HG03159 (cell line): ENCODE measurements at regions not wholly inside any gene's neighbourhood (a gene's known extent, or its start where the extent isn't known, plus 50 kb on each side); places are given as distances from the start of the nearest gene placed in this dataset.
"Not testable (repeated sequence)": the region's sequence is repeated elsewhere in the genome, so short reads cannot be mapped to it uniquely, and the experiment has no call there.

Experiments
- ATAC-seq: cut with Tn5 transposase; IDR thresholded peaks from one replicate; pipeline ENCODE4 v1.9.1; 2021; ENCODE audit warnings: mild to moderate bottlenecking, moderate library complexity; ENCODE audit not compliant: unreplicated experiment

DNA sequence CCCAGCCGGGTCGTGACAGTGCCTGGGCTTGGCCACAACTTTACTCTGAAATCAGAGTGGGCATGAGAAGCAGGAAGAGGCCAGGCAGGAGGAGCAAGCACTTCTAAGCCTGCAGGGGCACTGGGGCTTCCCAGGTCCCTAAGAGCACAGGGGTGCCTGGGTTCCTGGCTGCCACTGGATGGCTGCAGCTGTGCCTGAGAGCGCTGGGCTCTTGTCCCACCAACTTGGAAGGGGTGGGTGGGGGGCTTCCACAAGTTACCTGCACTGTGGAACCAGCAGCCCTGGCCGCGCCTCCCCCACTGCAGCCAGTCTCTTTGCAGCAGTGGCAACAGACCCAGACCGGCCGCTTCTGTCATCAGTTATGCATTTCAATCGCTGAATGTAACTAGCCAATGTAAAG is 434.7 kb upstream of the GRM3 start:
- no peak for ATAC-seq

DNA sequence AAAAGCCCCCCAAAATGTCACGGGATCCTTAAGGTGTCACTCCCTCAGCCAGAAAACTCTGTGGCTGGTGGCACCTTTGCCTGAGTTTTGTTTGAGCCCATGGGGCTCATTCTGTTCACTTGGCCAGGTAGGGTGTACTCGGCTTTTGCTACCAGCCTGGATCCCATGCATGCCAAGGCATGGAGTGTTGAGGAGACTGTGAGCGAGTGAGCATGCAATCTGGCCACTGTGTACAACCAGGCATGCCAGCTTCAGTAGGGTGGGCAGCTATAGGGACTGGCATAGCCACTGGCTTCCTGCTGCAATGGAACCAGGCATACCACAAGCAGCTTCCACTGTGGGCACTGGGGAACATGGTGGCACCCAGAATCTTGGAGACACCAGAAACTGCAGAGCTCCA is 436.0 kb upstream of the GRM3 start:
- no peak for ATAC-seq

GRCh38 chr7:86202833-86203232 is 440.9 kb upstream of the GRM3 start:
- no peak for ATAC-seq

DNA sequence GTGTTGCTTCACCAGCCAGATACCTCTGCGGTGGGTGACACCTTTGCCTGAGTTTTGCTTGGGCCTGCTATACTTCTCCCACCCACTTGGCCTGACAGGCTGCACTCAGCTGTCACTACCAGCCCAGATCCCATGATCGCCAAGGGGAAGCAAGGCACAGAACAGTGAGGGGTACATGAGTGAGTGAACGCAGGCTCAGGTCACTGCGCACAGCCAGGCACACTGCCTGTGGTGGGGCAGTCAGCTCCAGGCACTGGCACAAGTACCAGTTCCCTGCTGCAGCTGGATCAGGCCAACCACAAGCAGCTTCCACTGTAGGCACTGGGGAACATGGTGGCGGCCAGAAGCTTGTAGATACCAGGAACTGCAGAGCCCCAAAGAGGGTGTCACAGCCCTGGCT is 441.9 kb upstream of the GRM3 start:
- no peak for ATAC-seq

DNA sequence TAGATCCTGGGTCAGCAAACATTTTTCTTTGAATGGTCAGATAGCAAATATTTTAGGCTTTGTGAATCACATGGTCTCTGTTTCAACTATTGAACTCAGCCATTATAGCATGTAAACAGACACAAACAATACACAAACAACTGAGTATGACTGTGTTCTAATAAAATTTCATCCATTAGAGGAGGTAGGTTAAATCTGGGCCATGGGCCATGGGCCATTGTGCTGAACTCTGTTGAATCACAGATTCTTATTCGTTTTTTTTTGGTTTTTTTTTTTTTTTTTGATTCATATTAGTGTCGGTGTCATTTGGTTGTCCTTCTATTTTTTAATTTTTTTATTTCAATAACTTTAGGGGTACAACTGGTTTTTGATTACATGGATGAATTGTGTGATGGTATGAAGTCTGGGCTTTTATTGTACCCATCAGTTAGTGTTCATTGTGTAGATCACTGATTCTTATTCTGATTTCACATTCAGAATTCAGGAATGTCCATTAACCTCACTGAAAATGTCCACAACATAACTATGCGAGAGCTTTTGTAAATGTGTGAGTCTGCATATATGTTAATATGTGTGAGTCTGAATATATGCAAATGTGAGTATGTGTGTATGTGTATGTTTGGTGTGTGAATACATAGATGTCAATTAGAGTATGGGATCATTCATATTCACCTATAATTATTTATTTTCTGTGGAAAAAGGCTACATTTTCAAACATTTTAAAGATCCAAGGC is 443.7 kb upstream of the GRM3 start:
- ATAC-seq = no peak

GRCh38 chr7:86190351-86190750 is 453.4 kb upstream of the GRM3 start:
- ATAC-seq = no peak

GRCh38 chr7:86181474-86181873 is 462.2 kb upstream of the GRM3 start:
- no peak for ATAC-seq

DNA sequence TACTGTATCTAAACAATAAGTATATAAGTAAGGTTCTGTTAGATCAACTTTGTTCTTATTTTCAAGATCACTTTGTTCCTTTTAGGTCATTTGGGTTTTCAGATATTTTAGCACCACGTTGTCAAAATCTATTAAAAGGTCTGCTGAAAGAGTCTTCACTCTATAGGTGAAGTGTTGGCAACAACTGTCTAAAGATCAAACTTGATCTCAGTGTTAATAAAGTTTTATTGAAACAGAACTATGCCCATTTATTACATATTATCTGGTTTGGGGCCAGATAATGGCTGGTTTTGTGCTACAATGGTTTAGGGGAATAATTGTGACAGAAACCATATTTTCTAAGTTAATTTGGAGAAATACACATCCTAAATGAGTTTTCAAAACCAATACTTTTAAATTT is 478.9 kb upstream of the GRM3 start:
- ATAC-seq = no peak

DNA sequence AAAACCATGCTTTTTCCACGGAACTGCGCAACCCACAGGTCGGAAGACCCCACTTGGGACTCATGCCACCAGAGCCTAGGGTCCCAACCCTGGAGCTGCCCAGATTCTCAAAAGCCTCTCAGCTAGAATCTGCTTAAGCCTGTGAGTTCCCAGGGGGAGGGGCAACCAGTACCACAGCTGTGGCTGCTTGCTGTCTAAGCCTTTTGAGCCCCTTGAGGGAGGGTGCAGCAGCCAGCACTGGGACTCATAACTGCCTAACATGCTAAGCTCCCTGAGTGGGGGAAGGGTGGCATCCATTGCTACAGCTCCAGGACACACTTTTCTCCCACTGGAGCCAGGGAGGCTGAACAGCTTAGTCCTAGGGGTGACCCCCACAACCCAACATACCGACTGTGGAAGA is 485.6 kb upstream of the GRM3 start:
- no peak for ATAC-seq

DNA sequence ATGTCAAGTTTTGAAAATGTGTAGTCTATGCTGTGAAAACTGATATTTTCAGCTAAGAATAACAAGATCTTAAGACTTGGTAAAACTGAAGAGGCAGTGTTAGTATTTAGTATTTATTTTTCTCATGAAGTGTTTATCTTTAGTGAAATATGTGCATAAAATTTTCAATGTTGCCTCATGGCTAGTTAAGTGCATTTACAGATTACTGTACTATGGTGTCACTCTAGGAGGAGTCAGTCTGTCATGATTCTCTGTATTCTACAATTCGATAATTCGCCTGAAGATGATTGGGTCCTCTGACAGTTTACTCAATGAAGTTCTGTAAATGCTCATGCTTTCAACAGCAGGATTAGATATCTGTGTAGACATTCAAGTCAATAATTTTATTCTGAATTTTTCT is 488.1 kb upstream of the GRM3 start:
- ATAC-seq = no peak

DNA sequence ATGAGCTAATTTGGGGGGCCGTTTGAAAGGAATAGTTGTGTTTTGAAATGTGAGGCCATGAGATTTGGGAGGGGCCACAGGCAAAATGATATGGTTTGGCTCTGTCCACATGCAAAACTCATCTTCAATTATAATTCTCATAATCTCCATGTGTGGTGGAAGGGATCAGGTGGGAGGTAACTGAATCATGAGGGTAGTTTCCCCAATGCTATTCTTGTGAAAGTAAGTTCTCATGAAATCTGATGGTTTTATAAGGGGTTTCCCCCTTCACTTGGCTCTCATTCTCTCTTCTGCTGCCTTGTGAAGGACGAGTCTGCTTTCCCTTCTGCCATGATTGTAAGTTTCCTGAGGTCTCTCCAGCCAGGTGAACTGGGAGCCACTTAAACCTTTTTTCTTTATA is 490.8 kb upstream of the GRM3 start:
- ATAC-seq = no peak

GRCh38 chr7:86149024-86149665 is 494.6 kb upstream of the GRM3 start:
- ATAC-seq = no peak

- ATAC-seq = no peak
These were observed 495.2 kb upstream of the GRM3 start for GRCh38 chr7:86148501-86148900.

DNA sequence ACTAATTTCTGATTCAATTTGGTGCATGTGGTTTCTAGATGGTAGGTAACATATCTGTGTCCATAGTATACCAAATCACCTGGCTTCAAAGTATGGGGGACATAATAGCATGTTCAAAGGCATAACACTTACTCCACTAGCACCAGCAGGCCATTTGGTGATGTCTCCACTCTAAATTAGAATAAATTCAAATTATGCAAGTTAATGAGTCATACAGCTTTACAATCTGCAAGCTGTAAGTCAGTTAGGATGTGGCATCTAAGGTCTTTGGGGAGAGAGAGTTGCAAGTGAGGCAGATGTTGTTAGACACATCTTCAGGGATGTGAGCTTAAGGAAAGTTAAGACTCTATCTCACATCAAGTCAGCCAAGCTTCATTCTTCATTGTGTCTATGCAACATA is 506.4 kb upstream of the GRM3 start:
- no peak for ATAC-seq

GRCh38 chr7:86130268-86130667 is 513.4 kb upstream of the GRM3 start:
- ATAC-seq = no peak

DNA sequence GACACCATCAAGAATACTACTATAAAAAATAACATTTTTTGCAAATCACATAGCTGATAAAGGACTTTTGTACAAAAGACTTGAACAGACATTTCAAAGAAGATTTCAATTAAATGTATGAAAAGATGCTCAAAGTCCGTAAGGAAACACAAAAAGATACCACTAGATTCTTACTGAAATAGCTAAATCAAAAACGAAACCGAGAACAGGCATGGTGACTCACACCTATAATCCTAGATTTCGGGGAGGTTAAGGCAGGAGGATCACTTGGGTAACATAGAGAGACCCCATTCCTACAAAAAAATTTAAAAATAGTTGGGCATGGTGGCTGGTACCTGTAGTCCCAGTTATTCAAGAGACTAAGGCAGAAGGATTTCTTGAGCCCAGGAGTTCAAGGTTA is 520.2 kb upstream of the GRM3 start:
- no peak for ATAC-seq

DNA sequence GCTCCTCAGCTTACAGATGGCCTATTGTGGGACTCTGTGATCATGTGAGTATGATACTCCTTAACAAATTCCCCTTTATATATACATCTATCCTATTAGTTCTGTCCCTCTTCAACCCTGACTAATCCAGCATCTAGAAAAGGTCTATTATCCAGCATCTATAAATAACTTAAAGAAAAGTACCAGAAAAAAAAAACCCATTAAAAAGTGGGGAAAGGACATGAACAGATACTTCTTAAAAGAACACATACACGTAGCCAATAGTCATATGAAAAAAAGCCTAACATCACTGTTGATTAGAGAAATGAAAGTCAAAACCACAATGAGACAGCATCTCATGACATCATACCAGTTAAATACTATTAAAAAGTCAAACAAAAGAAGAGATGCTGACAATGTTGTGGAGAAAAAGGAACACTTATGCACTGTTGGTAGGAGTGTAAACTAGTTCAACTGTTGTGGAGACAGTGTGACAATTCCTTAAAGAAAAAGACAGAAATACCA is 549.5 kb upstream of the GRM3 start:
- ATAC-seq = no peak

DNA sequence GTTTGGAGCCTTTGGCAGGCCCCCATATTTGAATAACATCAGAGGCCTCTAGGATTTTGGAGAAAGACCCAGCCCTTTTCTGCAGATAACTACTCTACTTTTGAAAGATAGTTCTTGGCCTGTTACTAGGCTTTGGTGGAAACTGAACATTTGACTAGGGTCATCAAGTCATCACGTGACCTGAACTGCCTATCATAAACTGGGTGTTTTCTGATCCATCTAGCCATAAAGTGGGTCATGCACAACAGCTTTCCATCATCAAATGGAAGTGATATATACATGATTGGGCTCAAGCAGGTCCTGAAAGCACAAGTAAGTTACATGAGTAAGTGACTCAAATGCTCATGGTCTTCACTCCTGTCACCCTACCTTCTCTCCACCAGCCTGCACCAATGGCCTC is 552.3 kb upstream of the GRM3 start:
- no peak for ATAC-seq

- ATAC-seq = no peak
These were observed 554.3 kb upstream of the GRM3 start for GRCh38 chr7:86089455-86089854.

DNA sequence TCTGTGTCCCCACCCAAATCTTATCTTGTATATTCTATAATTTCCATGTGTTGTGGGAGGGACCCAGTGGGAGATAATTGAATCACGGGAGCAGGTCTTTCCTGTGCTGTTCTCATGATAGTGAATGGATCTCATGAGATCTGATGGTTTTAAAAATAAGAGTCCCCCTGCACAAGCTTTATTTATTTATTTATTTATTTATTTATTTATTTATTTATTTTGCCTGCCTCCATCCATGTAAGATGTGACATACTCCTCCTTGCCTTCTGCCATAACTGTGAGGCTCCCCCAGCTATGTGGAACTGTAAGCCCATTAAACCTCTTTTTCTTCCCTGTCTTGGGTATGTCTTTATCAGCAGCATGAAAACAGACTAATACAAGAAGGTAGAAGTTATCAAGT is 579.1 kb upstream of the GRM3 start:
- ATAC-seq = not testable (repeated sequence)

DNA sequence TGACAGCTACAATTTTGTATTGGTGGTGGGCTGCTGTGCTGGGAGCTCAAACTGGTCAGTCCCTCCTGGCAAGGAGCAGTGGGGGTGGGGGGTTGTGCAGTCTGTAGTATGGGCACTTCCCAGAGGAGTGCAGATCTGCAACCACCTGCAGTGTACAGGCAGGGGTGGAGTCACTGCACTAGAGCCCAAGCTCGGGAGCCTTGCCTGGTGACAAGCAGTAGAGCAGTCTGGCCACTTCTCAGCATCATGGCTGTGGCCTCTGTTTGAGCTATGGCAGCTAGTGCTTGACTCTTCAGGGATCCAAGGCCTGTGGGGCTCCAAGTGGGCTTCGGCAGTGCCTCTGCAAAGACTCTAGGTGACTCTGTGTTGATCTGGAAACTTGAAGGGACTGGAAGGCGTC is 585.1 kb upstream of the GRM3 start:
- no peak for ATAC-seq

DNA sequence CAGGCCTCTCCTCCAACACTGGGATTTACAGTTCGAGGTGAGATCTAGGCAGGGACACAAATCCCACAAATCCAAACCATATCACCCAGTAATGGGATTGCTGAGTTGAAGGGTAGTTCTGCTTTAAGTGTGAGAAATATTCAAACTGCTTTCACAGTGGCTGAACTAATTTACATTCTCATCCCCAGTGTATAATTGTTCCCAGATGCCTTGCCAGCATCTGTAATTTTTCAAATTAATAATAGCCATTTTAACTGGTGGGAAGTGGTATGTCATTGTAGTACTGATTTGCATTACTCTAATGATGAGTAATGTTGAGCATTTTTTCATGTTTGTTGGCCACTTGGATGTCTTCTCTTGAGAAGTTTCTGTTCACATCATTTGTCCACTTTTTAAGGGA is 592.8 kb upstream of the GRM3 start:
- no peak for ATAC-seq

DNA sequence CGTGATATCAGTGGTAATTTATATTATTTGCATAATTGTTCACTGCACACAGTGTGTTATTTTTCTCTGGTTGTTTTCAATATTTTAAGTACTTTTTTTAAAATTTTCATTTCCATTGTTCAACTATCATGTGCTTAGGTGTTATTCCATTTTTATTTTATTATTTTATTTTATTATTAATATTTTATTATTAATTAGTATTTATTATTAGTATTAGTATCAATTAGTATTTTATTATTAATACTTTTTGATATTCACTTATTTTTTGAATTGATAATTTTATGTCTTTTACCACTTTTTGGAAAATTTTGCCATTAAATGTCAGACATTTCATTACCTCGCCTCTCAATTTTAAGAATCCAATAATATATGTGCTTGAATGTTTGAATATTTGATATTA is 593.8 kb upstream of the GRM3 start:
- ATAC-seq = no peak
